ENCODE measurements at regions not wholly inside any gene's neighbourhood (a gene's known extent, or its start where the extent isn't known, plus 50 kb on each side); places are given as distances from the start of the nearest gene placed in this dataset.

DNA sequence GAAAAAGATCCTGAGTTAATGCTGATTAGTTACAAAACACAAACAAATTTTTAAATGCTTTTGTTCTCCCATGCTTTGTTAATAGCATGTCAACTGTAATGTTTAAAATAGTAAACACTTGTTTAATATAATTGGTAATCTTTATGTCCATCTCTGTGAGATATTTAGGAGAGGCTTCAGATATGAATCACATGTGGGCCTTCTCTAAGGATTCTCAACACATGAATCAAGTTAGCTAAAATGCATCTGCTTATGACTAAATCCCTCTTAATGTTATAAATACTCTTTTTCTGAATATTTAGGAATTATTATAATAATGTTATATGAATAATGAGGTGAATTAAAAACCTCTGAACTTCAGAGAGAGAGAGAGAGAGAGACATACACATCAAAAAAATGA lies 345.9 kb upstream of the MANEA start:
- TF ChIP-seq POLR2A (IDR thresholded peaks at IDR 0.05; ENCODE audit: low read depth, low read length) (no peak), POLR2AphosphoS5 (IDR thresholded peaks at IDR 0.05; ENCODE audit: low read depth, low read length) (no peak), TAF1 (IDR thresholded peaks at IDR 0.05; ENCODE audit: low read depth, low read length) (no peak), SPI1 (IDR thresholded peaks at IDR 0.05; ENCODE audit: low read depth, low read length) (no peak), POU2F2 (IDR thresholded peaks at IDR 0.05; ENCODE audit: low read depth, low read length) (no peak), PAX5 (IDR thresholded peaks at IDR 0.05; ENCODE audit: insufficient read depth, low read length, severe bottlenecking) (no peak)

Measured in GM12891 (cell line).